Heart left ventricle (tissue), 16 donors: ENCODE measurements at regions not wholly inside any gene's neighbourhood (a gene's known extent, or its start where the extent isn't known, plus 50 kb on each side); places are given as distances from the start of the nearest gene placed in this dataset.

ENCODE experiments used
- ATAC-seq, 4 donors: fragments of 200-7000 bp; cut with Tn5 transposase; one replicate each; pipeline ENCODE4 v1.9.1; 2020 to 2022; ENCODE audit warnings: moderate library complexity in 4 of 4, mild to moderate bottlenecking in 3 of 4, moderate number of reproducible peaks in 1 of 4
- DNase-seq, 5 donors: peaks; one replicate each; pipeline ENCODE4 v3.0.0-alpha.2; 2020
- H3K27ac ChIP-seq, 12 donors: fragments of 200-600 bp; sonication (generic) in 4 of 12; one replicate each; pipeline versions ENCODE4 v1.5.0 to v1.8.0; 2016 to 2022; ENCODE audit warnings: mild to moderate bottlenecking in 2 of 12
- H3K27me3 ChIP-seq, 9 donors: fragments of 200-600 bp; sonication (generic) in 2 of 9; one replicate each; pipeline versions ENCODE4 v1.5.1 to v1.8.0; 2016 to 2022; ENCODE audit warnings: mild to moderate bottlenecking in 3 of 9
- H3K36me3 ChIP-seq, 9 donors: fragments of 200-600 bp; sonication (generic) in 2 of 9; one replicate each; pipeline versions ENCODE4 v1.5.0 to v1.8.0; 2018 to 2022; ENCODE audit warnings: mild to moderate bottlenecking in 2 of 9
- H3K4me1 ChIP-seq, 12 donors: fragments of 200-600 bp; sonication (generic) in 4 of 12; one replicate each; pipeline versions ENCODE4 v1.5.0 to v1.8.0; 2016 to 2022; ENCODE audit warnings: mild to moderate bottlenecking in 3 of 12
- H3K4me3 ChIP-seq, 12 donors: fragments of 200-600 bp; sonication (generic) in 4 of 12; one replicate each; pipeline versions ENCODE4 v1.5.0 to v1.8.0; 2017 to 2022; ENCODE audit warnings: mild to moderate bottlenecking in 9 of 12, moderate library complexity in 4 of 12
- H3K9me3 ChIP-seq, 12 donors: fragments of 200-600 bp; sonication (generic) in 4 of 12; one replicate each; pipeline versions ENCODE4 v1.5.0 to v1.8.0; 2016 to 2022; ENCODE audit warnings: mild to moderate bottlenecking in 1 of 12
- POLR2A ChIP-seq, 2 donors: fragments of 450-650 bp; IDR thresholded peaks; one replicate each; pipeline ENCODE4 v1.6.1; 2017; ENCODE audit warnings: antibody characterized with exemption in 2 of 2, mild to moderate bottlenecking in 2 of 2, moderate library complexity in 2 of 2
- WGBS, 4 donors: extraction: QIAGEN DNeasy Blood & Tissue Kit in 2 of 4; methylation state at CpG; one replicate each; pipeline versions ENCODE4 v1.1.5 to v1.1.7; 2013 to 2018; 5-methylcytosine and 5-hydroxymethylcytosine counted together
- intact Hi-C, 10 donors: fragments of 100-400 bp; cut with DNase I; formaldehyde crosslinking; loops; one replicate each; pipeline versions ENCODE4 v1.11.1 to v1.14.2; 2022
- TF ChIP-seq, protein P1 (sequence below), 12 donors: fragments of 200-600 bp; sonication (generic) in 4 of 12; IDR thresholded peaks; one replicate each; pipeline versions ENCODE4 v1.5.0 to v1.8.0; 2018 to 2022; ENCODE audit warnings: antibody characterized with exemption in 12 of 12, mild to moderate bottlenecking in 5 of 12
- donor health status: ischemic (EF 13 %, LVEDD 7.1; RV severe dilation, severe dysfunction).
- donor health status: healthy with polysubstance abuse.
- donor health status: DM: no; HTN: yes; CAD: no.
- donor health status: DM: no; HTN: no; CAD: no.
- donor health status: ischemic (EF 25% LVEDD 6.9; RV normal size, moderate dysfunction).
- donor health status: ischemic (EF 25% LVEDD 5.7; RV mildly dilated, moderate dysfunction).
- donor health status: healthy.
- donor health status: DM: yes; HTN: yes; CAD: no.
- donor health status: ischemic (EF 35%, LVEDD 5.7; RV mildly dilated, moderate dysfunction).
- donor health status: nonischemic (EF 11% LVEDD 7.7; RV severe dilation, severe dysfunction).
- donor health status: DM: yes; HTN: yes; CAD: no.
- donor health status: PGD.
- donor health status: ischemic (EF 29% LVEDD 5.4; RV normal size, mild dysfunction).
- donor health status: nonischemic (EF 23%, LVEDD 6.1; RV moderate dilation, normal function).

DNA sequence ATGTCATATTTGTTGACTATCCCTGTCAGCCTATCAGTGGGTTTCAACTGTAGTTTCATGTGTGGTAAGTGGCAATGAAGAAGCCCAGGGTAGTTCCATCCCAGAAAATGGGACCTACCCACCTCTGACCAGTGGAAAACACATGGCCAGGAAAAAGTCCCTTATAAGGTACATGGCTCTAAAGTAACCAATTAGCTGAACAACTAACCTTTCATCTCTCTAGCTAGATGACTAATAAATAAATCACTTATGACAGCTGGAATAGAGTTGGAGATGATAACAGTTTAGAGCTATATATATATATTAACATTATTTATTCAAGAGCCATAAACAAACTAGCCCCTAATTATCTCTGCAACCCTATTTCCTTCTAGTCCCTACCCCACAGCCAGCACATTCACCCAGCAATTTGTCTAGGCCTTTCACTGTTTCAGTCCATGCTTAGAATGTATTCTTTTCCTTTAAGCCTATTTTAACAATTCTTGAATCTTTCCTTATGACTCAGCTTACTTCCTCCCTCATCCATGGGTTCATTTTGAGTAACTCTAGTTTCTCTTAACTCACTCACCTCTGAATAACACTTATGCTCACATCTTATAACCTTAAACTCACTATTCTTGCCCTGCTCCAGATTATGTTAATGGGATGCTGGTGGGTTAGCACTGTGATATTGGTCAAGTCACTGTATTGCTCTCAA, 83.7 kb downstream of the TNFSF18 start:
- ATAC-seq, result no peak
- TF ChIP-seq, protein P1, sequence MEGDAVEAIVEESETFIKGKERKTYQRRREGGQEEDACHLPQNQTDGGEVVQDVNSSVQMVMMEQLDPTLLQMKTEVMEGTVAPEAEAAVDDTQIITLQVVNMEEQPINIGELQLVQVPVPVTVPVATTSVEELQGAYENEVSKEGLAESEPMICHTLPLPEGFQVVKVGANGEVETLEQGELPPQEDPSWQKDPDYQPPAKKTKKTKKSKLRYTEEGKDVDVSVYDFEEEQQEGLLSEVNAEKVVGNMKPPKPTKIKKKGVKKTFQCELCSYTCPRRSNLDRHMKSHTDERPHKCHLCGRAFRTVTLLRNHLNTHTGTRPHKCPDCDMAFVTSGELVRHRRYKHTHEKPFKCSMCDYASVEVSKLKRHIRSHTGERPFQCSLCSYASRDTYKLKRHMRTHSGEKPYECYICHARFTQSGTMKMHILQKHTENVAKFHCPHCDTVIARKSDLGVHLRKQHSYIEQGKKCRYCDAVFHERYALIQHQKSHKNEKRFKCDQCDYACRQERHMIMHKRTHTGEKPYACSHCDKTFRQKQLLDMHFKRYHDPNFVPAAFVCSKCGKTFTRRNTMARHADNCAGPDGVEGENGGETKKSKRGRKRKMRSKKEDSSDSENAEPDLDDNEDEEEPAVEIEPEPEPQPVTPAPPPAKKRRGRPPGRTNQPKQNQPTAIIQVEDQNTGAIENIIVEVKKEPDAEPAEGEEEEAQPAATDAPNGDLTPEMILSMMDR (IDR thresholded peaks at IDR 0.05), result no peak
- no peak for TF ChIP-seq POLR2A (IDR thresholded peaks at IDR 0.05)
- H3K36me3 ChIP-seq, result no peaks in the 10 kb centered on the region
- intact Hi-C loops, result no loop called here
- H3K4me1 ChIP-seq, result no peaks in the 10 kb centered on the region
- H3K9me3 ChIP-seq, result peaks cover 0 to 7% (median 0%) of the 10 kb centered on the region in 12 donors
- DNase-seq, result no peak
- H3K27ac ChIP-seq, result no peak overlapping the region
- H3K4me3 ChIP-seq, result no peak overlapping the region
- H3K27me3 ChIP-seq, result no peaks in the 10 kb centered on the region

DNA sequence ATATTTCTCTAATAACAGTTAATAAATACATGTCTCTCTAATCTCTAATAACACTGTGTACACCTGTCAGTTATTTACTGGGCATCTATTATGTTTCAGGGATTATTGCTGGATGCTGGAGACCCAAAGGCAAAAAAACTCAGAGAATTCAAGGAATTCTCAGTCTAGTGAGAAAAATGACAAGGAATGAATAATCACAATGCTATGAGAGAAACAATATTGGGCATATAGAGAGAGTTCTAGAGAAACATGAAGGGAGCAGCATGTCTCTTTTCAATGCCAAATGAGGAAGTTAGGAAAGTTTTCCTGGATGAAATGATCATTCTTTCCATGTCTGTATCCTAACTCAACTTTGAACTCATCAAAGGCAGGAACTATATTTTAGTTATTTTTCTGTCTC, 82.8 kb downstream of the TNFSF18 start:
- Histone ChIP-seq H3K27ac (no peak overlapping the region), H3K4me3 (no peak overlapping the region), H3K9me3 (no peaks in the 10 kb centered on the region), H3K36me3 (no peaks in the 10 kb centered on the region), H3K27me3 (no peaks in the 10 kb centered on the region), H3K4me1 (no peaks in the 10 kb centered on the region)
- no peak for TF ChIP-seq POLR2A (IDR thresholded peaks at IDR 0.05)
- TF ChIP-seq, protein P1 (IDR thresholded peaks at IDR 0.05), result no peak
- DNase-seq, result no peak
- intact Hi-C loops, result no loop called here
- ATAC-seq, result no peak

DNA sequence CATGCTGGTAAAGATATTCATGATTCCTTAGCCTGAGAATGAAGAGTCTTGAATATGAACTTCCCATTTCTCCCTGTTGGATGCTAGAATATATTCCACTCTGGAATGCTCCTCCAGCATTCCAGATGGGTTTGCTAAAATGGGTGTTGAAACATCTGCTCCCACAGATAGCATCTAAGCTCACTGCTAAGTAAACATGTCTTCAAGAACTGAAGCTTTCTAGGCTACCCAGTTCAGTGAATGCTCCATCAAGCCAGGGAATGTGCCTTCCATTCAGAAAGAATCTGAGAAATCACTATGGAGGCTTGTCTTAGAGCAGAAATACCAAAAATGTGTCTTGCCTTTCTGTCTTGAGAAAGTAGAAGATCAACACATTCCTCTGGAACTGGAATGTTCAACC, 81.1 kb downstream of the TNFSF18 start:
- TF ChIP-seq, protein P1 (IDR thresholded peaks at IDR 0.05), result no peak
- no peak for TF ChIP-seq POLR2A (IDR thresholded peaks at IDR 0.05)
- Histone ChIP-seq H3K4me3 (no peak overlapping the region), H3K9me3 (no peaks in the 10 kb centered on the region), H3K36me3 (no peaks in the 10 kb centered on the region), H3K4me1 (no peaks in the 10 kb centered on the region), H3K27me3 (no peaks in the 10 kb centered on the region), H3K27ac (no peak overlapping the region)
- ATAC-seq, result no peak
- no peak for DNase-seq
- intact Hi-C loops, result no loop called here

- Histone ChIP-seq H3K4me3 (no peak overlapping the region), H3K27ac (no peak overlapping the region), H3K36me3 (no peaks in the 10 kb centered on the region), H3K27me3 (no peaks in the 10 kb centered on the region), H3K9me3 (no peaks in the 10 kb centered on the region), H3K4me1 (no peaks in the 10 kb centered on the region)
- 92 to 100% (median 97%) methylated on average over 1 of the region's 1 CpG for WGBS, 4 donors
- intact Hi-C loops, result no loop called here
- DNase-seq (no peak), ATAC-seq (no peak)
- no peak for TF ChIP-seq POLR2A (IDR thresholded peaks at IDR 0.05)
- TF ChIP-seq, protein P1 (IDR thresholded peaks at IDR 0.05), result no peak
Measured at GRCh38 chr1:172970186-172970585, 80.6 kb downstream of the TNFSF18 start.
